Heart right ventricle (tissue), 16 donors: ENCODE measurements at regions not wholly inside any gene's neighbourhood (a gene's known extent, or its start where the extent isn't known, plus 50 kb on each side); places are given as distances from the start of the nearest gene placed in this dataset.

ENCODE experiments used
- ATAC-seq, 8 donors: fragments of 200-7000 bp; cut with Tn5 transposase; one replicate each; pipeline ENCODE4 v1.9.1; 2020; ENCODE audit warnings: mild to moderate bottlenecking in 8 of 8, moderate library complexity in 8 of 8, moderate number of reproducible peaks in 1 of 8
- DNase-seq, 2 donors: peaks; one replicate each; pipeline ENCODE4 v3.0.0-alpha.2; 2020
- H3K27ac ChIP-seq, 10 donors: fragments of 200-600 bp; sonication (generic) in 2 of 10; one replicate each; pipeline versions ENCODE4 v1.5.0 to v1.8.0; 2020 to 2022; ENCODE audit warnings: mild to moderate bottlenecking in 3 of 10
- H3K27me3 ChIP-seq, 7 donors: fragments of 200-600 bp; one replicate each; pipeline ENCODE4 v1.8.0; 2021 to 2022; ENCODE audit warnings: mild to moderate bottlenecking in 2 of 7
- H3K36me3 ChIP-seq, 9 donors: fragments of 200-600 bp; sonication (generic) in 1 of 9; one replicate each; pipeline versions ENCODE4 v1.5.0 to v1.8.0; 2020 to 2022; ENCODE audit warnings: mild to moderate bottlenecking in 2 of 9
- H3K4me1 ChIP-seq, 9 donors: fragments of 200-600 bp; sonication (generic) in 1 of 9; one replicate each; pipeline versions ENCODE4 v1.5.0 to v1.8.0; 2020 to 2022; ENCODE audit warnings: mild to moderate bottlenecking in 4 of 9
- H3K4me3 ChIP-seq, 10 donors: fragments of 200-600 bp; sonication (generic) in 2 of 10; one replicate each; pipeline versions ENCODE4 v1.5.0 to v1.8.0; 2020 to 2022; ENCODE audit warnings: mild to moderate bottlenecking in 7 of 10, moderate library complexity in 2 of 10
- H3K9me3 ChIP-seq, 11 donors: fragments of 200-600 bp in 10 of 11; sonication (generic) in 2 of 11; one replicate each; pipeline versions ENCODE4 v1.5.0 to v1.8.0; 2013 to 2022; ENCODE audit warnings: mild to moderate bottlenecking in 2 of 11, control low read depth in 1 of 11, moderate library complexity in 1 of 11
- WGBS, 2 donors: extraction: QIAGEN DNeasy Blood & Tissue Kit; methylation state at CpG; one replicate each; pipeline ENCODE4 v1.1.7; 2013; ENCODE audit warnings: inconsistent platforms in 1 of 2; 5-methylcytosine and 5-hydroxymethylcytosine counted together
- intact Hi-C, 10 donors: fragments of 100-400 bp; cut with DNase I; formaldehyde crosslinking; loops; one replicate each; pipeline versions ENCODE4 v1.11.1 to v1.14.2; 2022
- TF ChIP-seq, protein P1 (sequence below), 9 donors: fragments of 200-600 bp; sonication (generic) in 2 of 9; IDR thresholded peaks; one replicate each; pipeline versions ENCODE4 v1.5.0 to v1.8.0; 2021 to 2022; ENCODE audit warnings: antibody characterized with exemption in 9 of 9, mild to moderate bottlenecking in 5 of 9, moderate library complexity in 1 of 9
- donor health status: Arrhythmogenic right ventricular cardiomyopathy.
- donor health status: ischemic (EF 13 %, LVEDD 7.1; RV severe dilation, severe dysfunction).
- donor health status: healthy with polysubstance abuse.
- donor health status: DM: no; HTN: yes; CAD: no.
- donor health status: DM: no; HTN: no; CAD: no.
- donor health status: ischemic (EF 25% LVEDD 6.9; RV normal size, moderate dysfunction).
- donor health status: ischemic (EF 25% LVEDD 5.7; RV mildly dilated, moderate dysfunction).
- donor health status: healthy.
- donor health status: DM: yes; HTN: yes; CAD: no.
- donor health status: Ischemic cardiomyopathy.
- donor health status: ischemic (EF 35%, LVEDD 5.7; RV mildly dilated, moderate dysfunction).
- donor health status: nonischemic (EF 11% LVEDD 7.7; RV severe dilation, severe dysfunction).
- donor health status: DM: yes; HTN: yes; CAD: no.
- donor health status: PGD.
- donor health status: ischemic (EF 29% LVEDD 5.4; RV normal size, mild dysfunction).
- donor health status: nonischemic (EF 23%, LVEDD 6.1; RV moderate dilation, normal function).

DNA sequence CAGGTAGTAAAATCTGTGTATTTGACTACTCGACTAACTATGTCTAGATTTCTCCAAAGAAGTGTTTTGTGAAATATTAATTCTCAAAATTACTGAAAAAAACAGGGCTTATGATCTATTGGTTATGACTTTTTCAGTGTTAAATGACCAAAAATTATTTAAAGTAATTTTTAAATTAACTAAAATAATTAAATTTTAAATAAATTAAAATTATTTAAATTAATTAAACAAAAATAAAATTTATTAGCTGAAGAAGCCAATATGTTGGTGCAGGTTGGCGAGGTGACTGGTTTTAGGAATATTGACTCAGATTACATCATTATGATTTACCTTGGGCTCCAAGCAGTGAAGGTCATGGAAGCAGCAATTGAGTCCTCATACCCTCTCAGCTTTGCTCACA is 483.2 kb downstream of the PTPRC start:
- H3K4me1 ChIP-seq = no peaks in the 10 kb centered on the region
- H3K27ac ChIP-seq = no peak overlapping the region
- WGBS, 2 donors = 75 to 96% methylated on average over 2 of the region's 2 CpGs
- H3K4me3 ChIP-seq = no peak overlapping the region
- TF ChIP-seq, protein P1, sequence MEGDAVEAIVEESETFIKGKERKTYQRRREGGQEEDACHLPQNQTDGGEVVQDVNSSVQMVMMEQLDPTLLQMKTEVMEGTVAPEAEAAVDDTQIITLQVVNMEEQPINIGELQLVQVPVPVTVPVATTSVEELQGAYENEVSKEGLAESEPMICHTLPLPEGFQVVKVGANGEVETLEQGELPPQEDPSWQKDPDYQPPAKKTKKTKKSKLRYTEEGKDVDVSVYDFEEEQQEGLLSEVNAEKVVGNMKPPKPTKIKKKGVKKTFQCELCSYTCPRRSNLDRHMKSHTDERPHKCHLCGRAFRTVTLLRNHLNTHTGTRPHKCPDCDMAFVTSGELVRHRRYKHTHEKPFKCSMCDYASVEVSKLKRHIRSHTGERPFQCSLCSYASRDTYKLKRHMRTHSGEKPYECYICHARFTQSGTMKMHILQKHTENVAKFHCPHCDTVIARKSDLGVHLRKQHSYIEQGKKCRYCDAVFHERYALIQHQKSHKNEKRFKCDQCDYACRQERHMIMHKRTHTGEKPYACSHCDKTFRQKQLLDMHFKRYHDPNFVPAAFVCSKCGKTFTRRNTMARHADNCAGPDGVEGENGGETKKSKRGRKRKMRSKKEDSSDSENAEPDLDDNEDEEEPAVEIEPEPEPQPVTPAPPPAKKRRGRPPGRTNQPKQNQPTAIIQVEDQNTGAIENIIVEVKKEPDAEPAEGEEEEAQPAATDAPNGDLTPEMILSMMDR (IDR thresholded peaks at IDR 0.05) = no peak
- no peaks in the 10 kb centered on the region for H3K9me3 ChIP-seq
- DNase-seq (no peak), ATAC-seq (no peak)
- H3K27me3 ChIP-seq = no peaks in the 10 kb centered on the region
- intact Hi-C loops = no loop called here
- H3K36me3 ChIP-seq = no peaks in the 10 kb centered on the region

DNA sequence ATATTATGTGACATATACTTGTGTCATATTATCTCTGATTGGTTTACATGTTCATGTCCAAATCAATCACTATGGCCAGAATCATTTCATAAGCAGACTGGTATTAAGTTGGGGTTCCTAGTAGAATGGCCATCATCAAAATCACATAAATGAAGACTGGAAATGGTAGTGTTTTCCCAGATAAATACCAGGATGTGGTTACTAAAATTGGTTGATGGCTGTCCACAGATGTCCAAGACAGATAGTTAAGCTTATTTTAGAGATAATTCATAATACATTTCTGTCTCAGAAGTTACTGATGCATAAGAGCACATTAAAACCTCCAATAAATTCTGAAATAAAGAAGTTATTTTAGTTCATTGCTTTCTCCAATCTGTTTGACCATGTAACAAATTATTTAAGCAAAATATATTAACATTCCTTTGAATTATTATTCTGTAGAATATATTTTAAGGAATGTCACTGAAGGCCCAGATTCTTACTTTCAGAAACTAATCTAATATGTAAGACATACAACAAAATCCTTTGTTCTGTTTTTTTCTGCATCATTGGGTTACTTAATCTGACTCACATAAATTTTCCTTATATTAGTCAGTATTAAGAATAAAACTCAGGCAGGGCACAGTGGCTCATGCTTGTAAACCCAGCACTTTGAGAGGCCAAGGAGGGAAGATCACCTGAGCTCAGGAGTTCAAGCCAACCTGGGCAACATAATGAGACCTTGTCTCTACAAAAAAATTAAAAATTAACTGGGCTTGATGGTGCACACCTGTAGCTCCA is 483.9 kb downstream of the PTPRC start:
- Histone ChIP-seq H3K27me3 (no peaks in the 10 kb centered on the region), H3K27ac (no peak overlapping the region), H3K4me1 (no peaks in the 10 kb centered on the region), H3K36me3 (no peaks in the 10 kb centered on the region), H3K9me3 (no peaks in the 10 kb centered on the region), H3K4me3 (no peak overlapping the region)
- intact Hi-C loops = no loop called here
- DNase-seq (no peak), ATAC-seq (no peak)
- TF ChIP-seq, protein P1 (IDR thresholded peaks at IDR 0.05) = no peak

DNA sequence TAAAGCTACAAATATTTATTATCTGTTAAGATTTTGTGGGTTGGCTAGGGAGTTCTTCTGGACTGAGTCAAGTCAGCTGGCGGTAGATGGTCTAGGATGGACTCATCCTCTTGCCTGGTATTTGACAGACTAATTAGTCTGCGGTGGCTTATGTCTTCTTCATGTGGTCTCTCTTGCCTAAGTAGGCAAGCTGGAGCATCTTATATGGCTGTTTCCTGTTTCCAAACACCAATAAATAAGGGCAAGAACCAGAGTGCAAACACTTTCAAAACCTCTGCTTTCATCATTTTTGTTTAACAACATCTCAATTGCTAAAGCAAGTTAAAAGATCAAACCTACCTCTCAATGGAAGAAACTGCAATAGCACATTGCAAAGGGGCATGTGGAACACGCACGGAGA is 484.8 kb downstream of the PTPRC start:
- TF ChIP-seq, protein P1 (IDR thresholded peaks at IDR 0.05) = no peak
- intact Hi-C loops = no loop called here
- Histone ChIP-seq H3K4me3 (no peak overlapping the region), H3K9me3 (no peaks in the 10 kb centered on the region), H3K4me1 (no peaks in the 10 kb centered on the region), H3K27me3 (no peaks in the 10 kb centered on the region), H3K36me3 (no peaks in the 10 kb centered on the region), H3K27ac (no peak overlapping the region)
- ATAC-seq = no peak
- no peak for DNase-seq
- 92 to 96% methylated on average over 4 of the region's 4 CpGs for WGBS, 2 donors

DNA sequence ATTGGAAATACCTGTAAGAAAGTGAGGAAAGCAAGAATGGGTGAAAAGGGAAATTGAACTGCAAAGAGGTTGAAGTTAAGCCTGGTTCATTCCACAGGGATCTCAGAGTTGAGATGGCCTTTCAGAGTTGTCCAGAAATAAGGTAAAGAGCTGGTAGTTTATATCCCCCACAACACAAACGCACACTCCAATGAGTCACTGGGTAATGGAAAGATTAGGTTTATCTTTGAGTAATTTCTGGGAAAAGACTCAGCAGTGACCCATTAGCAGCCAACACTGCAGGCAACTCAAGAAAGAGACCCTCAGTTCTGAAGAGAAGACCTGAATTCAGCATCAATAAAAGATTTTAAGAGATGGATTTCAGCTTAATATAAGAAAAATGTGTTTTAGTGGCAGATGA is 485.5 kb downstream of the PTPRC start:
- H3K9me3 ChIP-seq = no peaks in the 10 kb centered on the region
- H3K4me1 ChIP-seq = no peaks in the 10 kb centered on the region
- no peaks in the 10 kb centered on the region for H3K36me3 ChIP-seq
- H3K4me3 ChIP-seq = no peak overlapping the region
- intact Hi-C loops = no loop called here
- H3K27me3 ChIP-seq = no peaks in the 10 kb centered on the region
- no peak for ATAC-seq
- TF ChIP-seq, protein P1 (IDR thresholded peaks at IDR 0.05) = no peak
- 63 to 74% methylated on average over 1 of the region's 1 CpG for WGBS, 2 donors
- no peak for DNase-seq
- H3K27ac ChIP-seq = no peak overlapping the region
